Posterior cingulate gyrus (tissue), 11 donors: ENCODE measurements at regions not wholly inside any gene's neighbourhood (a gene's known extent, or its start where the extent isn't known, plus 50 kb on each side); places are given as distances from the start of the nearest gene placed in this dataset.

Experiments used
- DNase-seq, 10 donors: peaks; one replicate each; pipeline versions ENCODE4 v3.0.0 to v3.0.0-alpha.2; 2020 to 2021; ENCODE audit warnings: mixed read lengths in 3 of 10
- intact Hi-C: fragments of 100-400 bp; cut with DNase I; formaldehyde crosslinking; loops from one replicate; pipeline ENCODE4 v1.15.1; 2023

DNA sequence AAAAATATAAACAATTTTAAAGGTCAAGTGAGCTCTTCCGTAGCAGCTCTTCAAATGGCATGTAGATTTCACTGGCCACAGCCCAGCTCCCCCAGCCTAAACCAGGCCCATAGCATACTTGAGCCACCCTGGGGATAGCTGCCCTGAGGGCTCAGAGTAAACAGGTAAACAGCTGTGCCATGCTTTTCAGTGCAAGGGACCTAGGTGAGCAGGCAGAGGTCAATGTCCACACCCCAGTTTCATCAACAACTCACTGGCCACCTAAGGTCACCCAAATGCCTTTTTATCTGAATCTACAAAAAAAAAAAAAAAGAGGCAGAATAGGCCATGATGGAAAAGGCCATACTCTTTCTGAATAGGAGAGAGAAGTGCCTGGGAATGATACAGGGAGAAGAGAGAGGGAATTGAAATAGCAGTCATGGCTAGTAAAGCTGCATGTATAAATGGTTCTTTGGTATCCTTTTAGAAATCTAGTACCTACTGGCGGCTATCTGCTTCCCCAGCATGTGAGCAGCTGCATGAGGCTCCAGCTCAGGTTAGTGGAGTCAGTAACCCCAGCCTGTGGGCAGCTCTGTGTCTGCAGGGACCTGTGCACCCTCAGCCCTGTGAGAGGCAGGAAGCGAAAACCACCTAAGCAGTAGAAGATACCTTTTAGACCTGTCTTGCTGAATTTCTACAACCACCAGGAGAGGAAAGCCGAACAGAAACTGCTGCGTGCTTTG, 77.0 kb downstream of the FOXA2 start:
- DNase-seq = no peak
- intact Hi-C loops = no loop called here

GRCh38 chr20:22506827-22507226, 77.5 kb downstream of the FOXA2 start:
- intact Hi-C loops = no loop called here
- no peak for DNase-seq

DNA sequence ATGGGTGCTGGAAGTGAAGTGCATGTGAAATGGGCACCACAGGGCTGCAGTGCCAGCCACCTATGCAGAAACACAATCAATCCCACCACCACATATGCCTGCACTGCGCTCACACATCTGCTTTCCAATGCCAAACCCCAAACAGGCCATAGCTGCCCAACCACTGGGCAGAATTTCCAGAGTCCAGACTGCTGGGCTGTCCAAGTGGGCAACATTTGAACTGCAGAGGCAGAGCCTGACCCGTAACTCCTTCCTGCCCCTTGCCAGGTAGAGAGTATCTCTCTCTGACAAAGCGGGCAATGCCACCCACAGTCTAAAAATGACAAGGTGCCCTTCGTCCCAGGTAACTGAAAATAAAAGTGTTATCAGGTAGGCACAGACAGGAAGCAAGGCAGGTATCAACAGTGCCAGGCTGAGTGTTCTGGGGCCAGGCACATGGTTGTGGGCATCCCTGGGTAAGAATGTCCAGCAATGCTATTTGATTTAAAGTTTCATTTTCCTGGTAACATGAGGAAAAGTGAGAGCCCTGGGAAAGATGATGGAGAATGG, 79.5 kb downstream of the FOXA2 start:
- no peak for DNase-seq
- intact Hi-C loops = no loop called here

DNA sequence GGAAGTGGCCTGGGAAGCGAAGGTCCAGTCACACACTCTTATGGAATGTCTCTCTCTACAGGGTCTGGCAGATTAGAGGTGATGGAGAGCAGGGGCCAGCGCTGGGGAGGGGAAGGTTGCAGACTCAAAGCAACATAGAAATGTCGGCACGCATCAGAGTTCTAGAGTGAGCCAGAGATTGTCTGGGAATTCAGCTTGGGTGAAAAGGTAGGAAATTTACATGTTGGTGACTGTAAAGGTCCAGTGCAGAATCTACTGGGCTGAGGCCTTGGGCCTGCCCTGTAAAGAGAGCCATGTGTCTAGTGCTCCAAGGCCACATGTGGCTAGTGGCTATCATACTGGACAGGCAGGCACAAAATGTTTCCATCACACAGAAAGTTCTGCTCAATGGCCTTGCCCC, 80.8 kb downstream of the FOXA2 start:
- intact Hi-C loops = no loop called here
- no peak for DNase-seq

DNA sequence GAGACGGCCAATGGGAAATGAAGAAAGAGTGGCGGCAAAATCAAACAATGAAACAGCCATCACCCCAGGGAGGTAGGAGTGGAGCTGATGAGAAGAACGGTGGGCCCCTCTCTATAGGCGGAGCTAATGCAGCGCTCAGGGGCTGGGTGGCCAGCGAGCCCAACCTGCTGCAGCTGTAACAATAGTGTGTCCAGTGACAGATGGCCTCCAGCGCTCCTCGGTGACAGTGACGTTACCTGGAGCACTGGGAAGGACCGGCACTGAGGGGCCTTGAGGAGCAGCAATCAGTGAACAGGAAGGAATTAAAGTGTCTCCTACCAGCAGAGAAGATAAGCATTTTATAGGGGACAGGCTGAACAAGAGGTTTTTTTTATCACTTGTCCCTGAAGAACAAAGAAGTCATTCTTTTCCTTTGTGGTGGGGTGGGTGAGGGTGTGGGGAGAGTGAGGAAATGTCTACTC, 81.6 kb downstream of the FOXA2 start:
- intact Hi-C loops = no loop called here
- peak in 1 of 10 donors; percentile 80 for DNase-seq

GRCh38 chr20:22501566-22502344, 82.6 kb downstream of the FOXA2 start:
- intact Hi-C loops = no loop called here
- peak in 1 of 10 donors; percentile 65 for DNase-seq

- intact Hi-C loops = no loop called here
Observed at GRCh38 chr20:22501034-22501433, 83.3 kb downstream of the FOXA2 start.

DNA sequence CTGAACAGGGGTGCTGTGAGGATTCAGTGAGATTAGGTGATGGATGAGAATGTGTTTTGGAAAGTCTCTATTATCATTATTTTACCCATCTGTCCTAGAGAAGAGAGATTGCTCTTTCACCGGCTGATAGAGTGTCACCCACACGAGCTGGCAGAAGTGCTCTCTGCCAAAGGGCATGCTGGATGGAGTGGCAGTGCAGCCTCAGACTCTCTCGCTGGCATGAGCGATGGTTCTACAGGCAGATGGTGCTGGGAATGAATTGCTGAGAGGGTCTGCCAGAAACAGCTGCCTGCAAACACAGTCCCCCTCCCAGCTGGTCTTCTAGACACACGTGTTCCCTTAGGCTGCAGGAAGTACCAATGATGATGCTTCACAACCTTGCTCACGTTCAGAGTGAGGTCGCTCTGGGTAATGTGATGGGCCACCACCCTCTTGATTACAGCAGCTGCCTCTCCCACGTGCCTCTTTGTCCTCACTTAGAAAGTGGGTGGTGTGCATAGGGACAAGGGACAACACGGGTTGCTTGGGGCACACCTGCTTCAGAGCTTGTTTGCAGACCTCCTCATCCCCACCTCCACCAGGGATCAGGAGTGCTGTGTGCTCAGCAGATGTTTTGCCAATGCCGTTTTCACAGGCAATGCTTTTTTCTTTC, 84.7 kb downstream of the FOXA2 start:
- intact Hi-C loops = no loop called here
- DNase-seq = peak in 1 of 10 donors; percentile 73

More at GRCh38 chr20:22501034-22501433, 83.3 kb downstream of the FOXA2 start:
- no peak for DNase-seq

DNA sequence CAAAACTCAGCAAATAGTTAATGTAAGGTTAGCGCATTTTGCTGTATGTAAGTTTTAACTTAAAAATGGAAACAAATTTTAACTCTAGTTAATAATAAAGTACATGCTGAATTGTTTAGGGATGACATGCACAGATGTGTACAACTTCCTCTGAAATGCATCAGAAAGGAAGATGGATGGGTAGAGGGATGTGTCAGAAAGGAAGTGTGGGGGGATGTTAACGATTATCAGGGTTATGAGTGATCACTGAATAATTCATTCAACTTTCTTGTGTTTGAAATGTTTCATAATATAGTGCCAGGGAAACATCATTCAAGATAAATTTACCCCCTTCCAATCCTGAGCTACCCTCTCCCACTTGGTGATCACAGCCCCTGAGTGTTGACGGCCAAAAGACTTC, 87.6 kb downstream of the FOXA2 start:
- no peak for DNase-seq
- intact Hi-C loops = no loop called here

DNA sequence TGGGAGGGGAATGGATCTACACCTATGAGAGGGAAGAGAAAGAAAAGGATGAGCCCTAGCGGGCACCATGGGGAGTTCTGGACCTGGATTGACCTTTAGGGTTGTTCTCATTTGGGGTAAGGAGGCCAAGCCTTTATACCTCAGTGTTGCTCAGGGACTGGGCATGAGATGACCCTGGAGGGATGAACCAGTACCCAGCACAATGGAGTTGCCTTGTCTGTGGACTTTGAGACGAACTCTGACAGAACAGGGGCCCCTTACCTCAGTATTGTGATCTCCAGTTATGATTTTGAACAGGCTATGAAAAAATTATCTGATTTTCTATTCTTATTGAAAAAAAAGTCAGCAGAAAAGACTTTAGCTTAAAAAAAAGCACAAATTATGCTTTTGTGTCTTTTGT, 88.6 kb downstream of the FOXA2 start:
- intact Hi-C loops = no loop called here
- no peak for DNase-seq

DNA sequence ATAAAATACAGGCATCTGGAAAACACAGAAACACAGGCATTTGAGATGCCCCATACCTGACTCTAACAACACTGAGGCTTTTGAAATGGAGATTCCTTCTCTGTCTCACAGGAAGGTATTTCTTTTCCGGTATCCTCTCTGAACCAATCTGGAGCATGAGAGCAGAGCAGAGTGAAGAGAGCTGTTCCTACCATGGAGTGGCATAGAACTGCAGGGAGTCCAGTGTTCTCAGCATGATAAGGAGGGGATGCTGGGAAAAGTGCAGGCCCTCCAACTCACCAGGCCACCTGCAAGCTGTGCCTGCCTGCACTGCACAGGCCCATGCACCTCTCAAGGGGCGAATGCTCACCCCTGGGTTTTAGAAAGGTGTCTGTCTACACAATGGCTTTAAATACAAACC, 89.2 kb downstream of the FOXA2 start:
- intact Hi-C loops = no loop called here
- no peak for DNase-seq

GRCh38 chr20:22492497-22492896, 91.9 kb downstream of the FOXA2 start:
- DNase-seq = no peak

DNA sequence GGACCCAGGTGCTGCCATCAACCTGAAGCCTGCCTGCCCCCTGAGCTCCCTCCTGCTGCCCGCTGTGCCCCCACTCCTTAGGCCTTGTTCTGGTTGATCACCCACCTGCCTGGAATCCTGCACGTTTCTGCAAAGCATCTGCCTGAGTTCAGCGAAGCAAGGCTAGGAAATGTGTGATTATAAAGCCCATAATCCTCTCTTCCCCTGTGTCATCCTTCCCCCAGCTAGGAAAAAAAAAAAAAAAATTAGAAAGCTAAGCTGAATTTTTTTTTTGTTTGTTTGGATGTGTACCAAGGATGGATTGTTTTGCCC, 93.2 kb downstream of the FOXA2 start:
- DNase-seq = no peak
- intact Hi-C loops = no loop called here

More at GRCh38 chr20:22492497-22492896, 91.9 kb downstream of the FOXA2 start:
- intact Hi-C loops = no loop called here

DNA sequence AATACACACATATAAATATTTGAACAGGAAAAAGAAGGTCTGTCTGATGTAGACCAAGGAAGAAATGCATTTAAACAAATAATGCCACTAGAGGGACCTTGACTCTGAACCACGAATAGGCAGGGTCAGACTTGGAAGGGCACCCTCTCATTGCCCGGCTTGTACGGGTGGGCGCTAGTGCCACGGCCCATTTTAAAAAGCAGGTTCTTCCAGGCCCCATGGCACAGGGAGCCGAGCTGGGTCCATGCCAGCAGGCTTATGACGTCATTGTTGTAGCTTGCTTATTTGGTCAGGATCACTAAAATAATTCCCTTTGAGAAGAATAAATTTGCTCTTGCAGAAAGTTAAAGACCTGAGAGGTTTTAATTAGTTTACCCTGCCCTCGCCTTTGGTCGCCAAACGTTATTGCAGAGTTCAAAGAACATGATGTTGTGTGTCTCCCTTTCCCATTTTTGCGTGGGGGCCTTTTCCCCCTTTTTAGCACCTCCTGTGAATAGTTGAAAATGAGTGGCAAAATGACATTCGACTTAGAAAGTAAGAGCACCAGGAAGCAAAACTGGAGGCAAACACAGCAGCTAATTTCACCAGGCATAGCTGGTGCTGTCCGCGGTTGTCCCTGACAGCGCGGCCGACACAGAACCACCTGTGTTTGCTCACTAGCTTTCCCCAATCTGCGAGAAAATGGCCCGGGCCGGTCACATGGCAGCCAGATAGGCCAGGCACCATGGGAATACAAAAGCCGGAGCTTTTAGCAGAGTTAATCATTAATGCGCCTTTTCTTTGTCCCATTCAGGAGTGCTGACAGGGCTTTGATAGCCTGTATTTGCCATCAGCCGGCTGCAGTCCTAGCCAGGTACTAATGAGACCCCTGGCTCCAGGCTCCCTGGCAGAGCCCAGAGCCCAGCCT, 93.8 kb downstream of the FOXA2 start:
- DNase-seq = no peak
- intact Hi-C loops = no loop called here

DNA sequence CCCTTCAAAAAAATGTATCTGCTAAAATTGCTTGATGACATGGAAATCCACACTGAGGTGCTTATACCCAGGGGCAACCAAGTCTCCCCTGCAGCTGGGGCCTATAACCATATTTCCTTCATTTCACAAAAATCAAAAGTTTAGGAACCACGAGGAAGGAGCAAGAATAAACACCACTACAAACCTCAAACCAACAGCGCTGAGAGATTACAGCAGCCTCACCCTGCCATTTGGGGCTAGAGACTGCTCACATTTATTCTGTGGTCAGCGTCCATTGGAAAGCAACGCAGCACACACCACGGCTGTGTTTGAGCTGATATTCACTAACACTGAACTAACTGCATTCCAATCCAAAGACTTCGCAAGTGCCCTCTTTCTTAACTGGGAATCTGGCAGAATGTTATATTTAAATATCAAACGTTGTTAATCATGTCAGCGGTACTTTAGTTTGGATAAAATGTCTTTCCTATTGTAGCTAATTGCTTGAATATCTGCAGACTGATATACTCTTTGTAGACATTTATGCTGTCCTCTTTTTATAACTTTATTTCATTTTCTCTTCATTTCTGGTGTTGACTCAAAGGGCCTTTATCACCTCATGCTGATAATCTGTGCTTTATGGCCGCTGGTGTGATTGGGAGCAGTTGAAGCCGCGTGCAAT, 94.6 kb downstream of the FOXA2 start:
- DNase-seq = no peak
- intact Hi-C loops = no loop called here

DNA sequence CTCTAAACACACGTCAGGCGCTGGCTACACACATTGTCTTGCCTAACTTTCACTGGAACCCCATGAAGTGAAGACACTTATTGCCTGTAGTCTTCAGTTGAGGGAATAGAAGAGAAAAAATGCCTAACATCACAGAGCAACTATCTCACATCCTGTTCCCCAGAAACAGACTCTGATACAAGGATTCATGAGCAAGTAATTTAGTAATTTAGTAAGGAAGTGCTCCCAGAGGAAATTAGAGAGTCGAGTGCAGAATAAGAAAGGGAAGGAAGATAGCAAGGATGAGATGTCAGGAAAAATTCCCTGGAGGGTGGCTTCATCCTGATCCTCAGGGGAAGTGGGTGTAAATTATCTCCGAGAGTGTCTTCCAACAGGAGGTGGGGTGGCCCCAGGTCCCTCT, 104.0 kb downstream of the FOXA2 start:
- intact Hi-C loops = no loop called here
- no peak for DNase-seq

- DNase-seq = no peak
- intact Hi-C loops = no loop called here
Observed at GRCh38 chr20:22475662-22476061, 108.7 kb downstream of the FOXA2 start.

DNA sequence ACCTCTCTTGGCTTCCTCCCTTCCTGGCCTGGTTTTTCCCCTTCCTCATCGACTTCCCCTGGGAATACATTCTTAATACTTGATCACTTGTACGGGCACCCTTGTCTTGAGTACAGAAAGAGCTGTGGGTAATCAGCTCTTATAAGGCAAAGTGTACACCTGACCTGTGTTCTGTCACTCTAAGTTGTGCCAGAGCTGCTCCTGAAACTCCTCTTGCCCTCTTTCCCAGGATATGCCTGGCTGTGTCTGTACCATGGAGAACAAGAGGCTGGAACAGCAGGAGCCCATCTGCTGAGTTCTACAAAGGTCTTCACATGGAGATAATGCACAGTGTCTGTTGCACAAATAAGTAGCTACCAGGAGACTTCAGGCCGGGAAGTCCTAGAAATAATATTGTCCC, 110.1 kb downstream of the FOXA2 start:
- DNase-seq = no peak
- intact Hi-C loops = no loop called here

GRCh38 chr20:22473293-22473692, 111.1 kb downstream of the FOXA2 start:
- DNase-seq = no peak
- intact Hi-C loops = no loop called here
